Ascending aorta (tissue), 2 donors: ENCODE measurements at regions not wholly inside any gene's neighbourhood (a gene's known extent, or its start where the extent isn't known, plus 50 kb on each side); places are given as distances from the start of the nearest gene placed in this dataset.

Experiments used
- DNase-seq, 2 donors: peaks; one replicate each; pipeline ENCODE4 v3.0.0-alpha.2; 2019; ENCODE audit warnings: low spot score in 2 of 2
- H3K27ac ChIP-seq, 2 donors: fragments of 200-600 bp; sonication (generic); one replicate each; pipeline ENCODE4 v1.5.1; 2016 to 2017; ENCODE audit warnings: mild to moderate bottlenecking in 1 of 2
- H3K27me3 ChIP-seq: fragments of 200-600 bp; sonication (generic); one replicate; pipeline ENCODE4 v1.5.1; 2017
- H3K36me3 ChIP-seq, 2 donors: fragments of 200-600 bp; sonication (generic); one replicate each; pipeline ENCODE4 v1.5.1; 2016
- H3K4me1 ChIP-seq, 2 donors: fragments of 200-600 bp; sonication (generic); one replicate each; pipeline ENCODE4 v1.5.1; 2016 to 2017; ENCODE audit warnings: mild to moderate bottlenecking in 1 of 2
- H3K4me3 ChIP-seq, 2 donors: fragments of 200-600 bp; sonication (generic); one replicate each; pipeline ENCODE4 v1.5.1; 2016 to 2017; ENCODE audit warnings: mild to moderate bottlenecking in 1 of 2
- H3K9me3 ChIP-seq, 2 donors: fragments of 200-600 bp; sonication (generic); one replicate each; pipeline ENCODE4 v1.5.1; 2016
- intact Hi-C: fragments of 100-400 bp; cut with DNase I; formaldehyde crosslinking; loops from one replicate; pipeline ENCODE4 v1.15.1; 2023
- TF ChIP-seq, protein P1 (sequence below), 3 experiments: fragments of 200-600 bp in 2 of 3; fragments of 450-650 bp in 1 of 3; sonication (generic) in 2 of 3; IDR thresholded peaks; one replicate each; pipeline ENCODE4 v1.5.1; 2016 to 2019; ENCODE audit warnings: antibody characterized with exemption in 3 of 3, mild to moderate bottlenecking in 1 of 3, moderate library complexity in 1 of 3

DNA sequence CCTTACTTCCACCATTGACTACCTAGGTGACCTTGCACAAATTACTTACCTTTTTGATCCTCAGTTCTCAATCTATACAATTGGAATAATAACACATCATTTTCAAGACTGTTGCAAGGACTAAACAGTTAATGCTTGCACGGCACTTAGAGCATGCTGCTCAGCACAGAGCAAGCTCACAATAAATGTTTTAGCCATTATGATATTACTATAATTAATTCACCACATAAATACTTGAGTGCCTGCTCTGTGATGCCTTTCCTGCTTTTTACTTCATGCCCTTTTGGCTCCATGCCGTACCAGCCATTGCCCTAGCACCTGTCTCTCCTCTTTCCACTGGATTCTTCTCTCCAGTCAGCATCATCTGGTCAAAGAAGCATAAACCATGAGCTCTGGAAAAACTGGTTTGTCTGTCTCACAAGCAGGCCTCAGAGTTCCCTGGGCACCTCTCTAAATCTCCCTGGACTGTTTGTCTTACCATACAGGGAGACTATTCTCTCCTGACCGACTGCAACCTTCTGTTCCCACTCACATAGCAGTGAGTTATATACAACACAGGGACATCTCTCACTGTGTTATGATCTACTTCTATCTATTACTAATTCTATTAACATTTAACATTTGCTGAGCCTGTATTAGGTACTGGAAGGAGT, 260.4 kb upstream of the ADRA1B start:
- no peak for DNase-seq
- H3K9me3 ChIP-seq = no peaks in the 10 kb centered on the region
- intact Hi-C loops = no loop called here
- H3K4me1 ChIP-seq = no peaks in the 10 kb centered on the region
- H3K36me3 ChIP-seq = no peaks in the 10 kb centered on the region
- no peak overlapping the region for H3K4me3 ChIP-seq
- TF ChIP-seq, protein P1, sequence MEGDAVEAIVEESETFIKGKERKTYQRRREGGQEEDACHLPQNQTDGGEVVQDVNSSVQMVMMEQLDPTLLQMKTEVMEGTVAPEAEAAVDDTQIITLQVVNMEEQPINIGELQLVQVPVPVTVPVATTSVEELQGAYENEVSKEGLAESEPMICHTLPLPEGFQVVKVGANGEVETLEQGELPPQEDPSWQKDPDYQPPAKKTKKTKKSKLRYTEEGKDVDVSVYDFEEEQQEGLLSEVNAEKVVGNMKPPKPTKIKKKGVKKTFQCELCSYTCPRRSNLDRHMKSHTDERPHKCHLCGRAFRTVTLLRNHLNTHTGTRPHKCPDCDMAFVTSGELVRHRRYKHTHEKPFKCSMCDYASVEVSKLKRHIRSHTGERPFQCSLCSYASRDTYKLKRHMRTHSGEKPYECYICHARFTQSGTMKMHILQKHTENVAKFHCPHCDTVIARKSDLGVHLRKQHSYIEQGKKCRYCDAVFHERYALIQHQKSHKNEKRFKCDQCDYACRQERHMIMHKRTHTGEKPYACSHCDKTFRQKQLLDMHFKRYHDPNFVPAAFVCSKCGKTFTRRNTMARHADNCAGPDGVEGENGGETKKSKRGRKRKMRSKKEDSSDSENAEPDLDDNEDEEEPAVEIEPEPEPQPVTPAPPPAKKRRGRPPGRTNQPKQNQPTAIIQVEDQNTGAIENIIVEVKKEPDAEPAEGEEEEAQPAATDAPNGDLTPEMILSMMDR (IDR thresholded peaks at IDR 0.05) = no peak
- H3K27me3 ChIP-seq = no peaks in the 10 kb centered on the region
- no peak overlapping the region for H3K27ac ChIP-seq

DNA sequence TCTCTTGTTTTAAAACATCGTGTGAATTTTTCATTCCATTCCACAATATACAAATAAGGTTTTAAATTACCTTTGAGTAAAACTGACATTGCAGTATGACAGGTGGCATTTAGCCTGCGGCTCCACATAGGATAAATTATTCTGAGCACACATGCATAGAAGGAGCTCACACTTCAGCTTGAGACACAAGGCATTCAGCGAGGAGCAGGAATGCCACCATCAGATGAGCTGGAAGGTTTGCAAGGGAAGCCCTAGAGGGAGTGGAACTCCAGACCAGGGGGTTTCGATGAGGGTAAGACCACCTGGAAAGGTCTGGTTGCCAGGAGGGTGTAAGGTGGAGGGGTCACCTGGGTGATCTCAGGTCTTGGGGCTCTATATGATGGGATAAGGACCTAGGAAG, 259.0 kb upstream of the ADRA1B start:
- no peaks in the 10 kb centered on the region for H3K27me3 ChIP-seq
- H3K4me3 ChIP-seq = no peak overlapping the region
- no peaks in the 10 kb centered on the region for H3K9me3 ChIP-seq
- intact Hi-C loops = no loop called here
- H3K27ac ChIP-seq = no peak overlapping the region
- H3K4me1 ChIP-seq = no peaks in the 10 kb centered on the region
- TF ChIP-seq, protein P1 (IDR thresholded peaks at IDR 0.05) = no peak
- H3K36me3 ChIP-seq = no peaks in the 10 kb centered on the region
- no peak for DNase-seq

DNA sequence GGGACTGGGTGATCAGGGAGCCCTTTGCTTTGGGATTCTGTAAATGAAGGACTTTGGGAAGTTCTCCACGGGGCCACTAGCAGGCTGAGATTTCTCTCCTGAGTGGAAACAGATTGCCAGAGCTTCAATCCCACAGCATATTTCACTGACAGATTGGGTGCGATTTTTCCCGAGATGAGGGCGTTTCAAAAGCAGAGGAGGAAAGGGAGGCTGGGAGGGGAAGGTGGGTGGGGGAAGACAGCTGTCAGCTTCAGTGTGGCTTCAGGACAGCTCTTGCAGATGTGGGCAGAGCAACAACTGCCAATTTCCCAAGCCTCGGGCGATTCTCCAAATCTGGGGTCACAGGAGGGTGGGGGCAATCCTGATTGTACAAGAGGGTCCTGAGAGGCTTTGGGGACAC, 258.5 kb upstream of the ADRA1B start:
- Histone ChIP-seq H3K4me3 (no peak overlapping the region), H3K9me3 (no peaks in the 10 kb centered on the region), H3K4me1 (no peaks in the 10 kb centered on the region), H3K27me3 (no peaks in the 10 kb centered on the region), H3K27ac (no peak overlapping the region), H3K36me3 (no peaks in the 10 kb centered on the region)
- TF ChIP-seq, protein P1 (IDR thresholded peaks at IDR 0.05) = no peak
- no peak for DNase-seq
- intact Hi-C loops = no loop called here

DNA sequence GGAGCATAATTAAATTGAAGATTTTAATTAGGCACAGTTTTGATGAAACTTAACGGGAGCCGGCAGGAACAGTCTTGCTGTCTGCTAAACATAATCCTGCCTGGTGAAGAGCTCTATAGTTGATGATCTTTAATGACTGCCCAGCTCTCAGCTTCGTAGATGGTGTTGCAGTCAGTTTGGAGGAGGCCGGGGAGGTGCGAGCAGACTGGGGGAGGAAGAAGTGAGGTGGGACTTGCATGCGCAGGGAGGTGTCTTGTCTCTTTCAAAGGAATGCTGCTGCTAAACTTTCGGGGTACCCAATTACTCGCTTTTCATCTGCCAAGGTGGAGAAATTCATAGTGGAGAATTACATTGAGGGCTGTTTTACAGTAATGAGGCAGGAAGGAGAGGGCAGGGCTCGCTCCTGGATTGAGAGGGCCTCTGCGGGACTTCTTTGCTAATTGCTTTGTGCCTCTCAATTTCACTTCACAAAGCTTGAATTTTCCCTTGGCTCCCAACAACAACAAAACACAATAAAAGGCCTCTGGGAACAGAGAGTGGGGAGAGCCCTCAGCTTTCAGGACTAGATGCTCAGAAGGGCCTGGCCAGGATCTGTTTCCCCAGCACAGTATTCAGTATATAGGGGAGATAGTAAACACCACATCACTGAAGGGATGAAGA, 257.9 kb upstream of the ADRA1B start:
- intact Hi-C loops = no loop called here
- H3K9me3 ChIP-seq = no peaks in the 10 kb centered on the region
- no peaks in the 10 kb centered on the region for H3K36me3 ChIP-seq
- H3K4me3 ChIP-seq = no peak overlapping the region
- no peaks in the 10 kb centered on the region for H3K27me3 ChIP-seq
- no peak for DNase-seq
- H3K27ac ChIP-seq = no peak overlapping the region
- no peaks in the 10 kb centered on the region for H3K4me1 ChIP-seq
- TF ChIP-seq, protein P1 (IDR thresholded peaks at IDR 0.05) = no peak

DNA sequence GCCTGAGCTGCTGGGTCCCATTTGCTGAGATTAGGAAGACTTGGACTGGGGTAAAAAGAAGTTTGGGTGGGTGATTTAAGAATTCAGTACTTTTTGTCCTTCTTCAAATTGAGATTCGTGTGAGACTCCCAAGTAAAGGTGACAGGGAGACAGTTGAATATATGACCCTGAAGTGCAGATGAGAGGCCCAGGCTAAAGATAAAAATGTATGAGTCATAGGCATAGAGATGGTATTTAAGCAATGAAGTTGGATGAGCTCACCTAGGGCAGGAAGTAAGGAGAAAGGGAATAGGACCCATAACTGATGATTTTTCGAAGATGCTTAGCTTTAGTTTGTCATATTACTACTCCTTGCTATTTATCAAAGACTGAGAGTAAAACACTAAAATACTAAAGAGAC, 255.9 kb upstream of the ADRA1B start:
- Histone ChIP-seq H3K4me1 (no peaks in the 10 kb centered on the region), H3K27me3 (no peaks in the 10 kb centered on the region), H3K9me3 (no peaks in the 10 kb centered on the region), H3K27ac (no peak overlapping the region), H3K4me3 (no peak overlapping the region), H3K36me3 (no peaks in the 10 kb centered on the region)
- TF ChIP-seq, protein P1 (IDR thresholded peaks at IDR 0.05) = no peak
- intact Hi-C loops = no loop called here
- DNase-seq = no peak
